ENCODE measurements at regions not wholly inside any gene's neighbourhood (a gene's known extent, or its start where the extent isn't known, plus 50 kb on each side); places are given as distances from the start of the nearest gene placed in this dataset.

GRCh38 chr12:67428431-67428830, 159.3 kb downstream of the CAND1 start:
- TF ChIP-seq POLR2A (IDR thresholded peaks at IDR 0.05; ENCODE audit: low read depth, low read length) (no peak), CTCF (IDR thresholded peaks at IDR 0.05; ENCODE audit: extremely low read depth in 1 of 2, insufficient read depth in 1 of 2, low read depth in 1 of 2, low read length in 2 of 2) (no peak)
